ENCODE measurements at regions not wholly inside any gene's neighbourhood (a gene's known extent, or its start where the extent isn't known, plus 50 kb on each side); places are given as distances from the start of the nearest gene placed in this dataset.

- Histone ChIP-seq H3K4me1 (ENCODE audit: low read length) (no peaks in the 10 kb centered on the region), H2AFZ (ENCODE audit: low read depth, low read length) (no peak overlapping the region), H3K9ac (ENCODE audit: low read length) (no peak overlapping the region), H3K9me3 (ENCODE audit: insufficient read depth, low read length) (no peaks in the 10 kb centered on the region), H3K4me3 (ENCODE audit: low read length) (no peak overlapping the region), H4K20me1 (ENCODE audit: insufficient read depth, low read length) (no peaks in the 10 kb centered on the region), H3K27me3 (ENCODE audit: low read depth, low read length) (0 out of 2 replicates have a peak, but pooled peaks cover 3% of the 10 kb centered on the region), H3K36me3 (replicated peaks; ENCODE audit: low read depth, low read length) (no peaks in the 10 kb centered on the region), H3K4me2 (ENCODE audit: low read length) (no peak overlapping the region), H3K27ac (ENCODE audit: low read length) (no peak overlapping the region), H3K79me2 (ENCODE audit: low read length) (no peaks in the 10 kb centered on the region)
- TF ChIP-seq CTCF (IDR thresholded peaks at IDR 0.05; ENCODE audit: low read depth, low read length) (no peak), EZH2phosphoT487 (IDR thresholded peaks at IDR 0.05; ENCODE audit: low read depth) (no peak)
Measured at GRCh38 chr2:2869553-2869952, 508.1 kb downstream of the EIPR1 start.

- no peak overlapping the region for H3K9ac ChIP-seq (ENCODE audit: low read length)
- no peak overlapping the region for H2AFZ ChIP-seq (ENCODE audit: low read depth, low read length)
- TF ChIP-seq EZH2phosphoT487 (IDR thresholded peaks at IDR 0.05; ENCODE audit: low read depth), result no peak
- no peak for TF ChIP-seq CTCF (IDR thresholded peaks at IDR 0.05; ENCODE audit: low read depth, low read length)
- no peak overlapping the region for H3K27ac ChIP-seq (ENCODE audit: low read length)
- 0 out of 2 replicates have a peak, but pooled peaks cover 3% of the 10 kb centered on the region for H3K27me3 ChIP-seq (ENCODE audit: low read depth, low read length)
- H3K79me2 ChIP-seq (ENCODE audit: low read length), result no peaks in the 10 kb centered on the region
- no peaks in the 10 kb centered on the region for H3K9me3 ChIP-seq (ENCODE audit: insufficient read depth, low read length)
- H3K4me2 ChIP-seq (ENCODE audit: low read length), result no peak overlapping the region
- no peak overlapping the region for H3K4me3 ChIP-seq (ENCODE audit: low read length)
- H3K4me1 ChIP-seq (ENCODE audit: low read length), result no peaks in the 10 kb centered on the region
- no peaks in the 10 kb centered on the region for H3K36me3 ChIP-seq (replicated peaks; ENCODE audit: low read depth, low read length)
- no peaks in the 10 kb centered on the region for H4K20me1 ChIP-seq (ENCODE audit: insufficient read depth, low read length)
Measured at GRCh38 chr2:2868085-2868484, 509.5 kb downstream of the EIPR1 start.

DNA sequence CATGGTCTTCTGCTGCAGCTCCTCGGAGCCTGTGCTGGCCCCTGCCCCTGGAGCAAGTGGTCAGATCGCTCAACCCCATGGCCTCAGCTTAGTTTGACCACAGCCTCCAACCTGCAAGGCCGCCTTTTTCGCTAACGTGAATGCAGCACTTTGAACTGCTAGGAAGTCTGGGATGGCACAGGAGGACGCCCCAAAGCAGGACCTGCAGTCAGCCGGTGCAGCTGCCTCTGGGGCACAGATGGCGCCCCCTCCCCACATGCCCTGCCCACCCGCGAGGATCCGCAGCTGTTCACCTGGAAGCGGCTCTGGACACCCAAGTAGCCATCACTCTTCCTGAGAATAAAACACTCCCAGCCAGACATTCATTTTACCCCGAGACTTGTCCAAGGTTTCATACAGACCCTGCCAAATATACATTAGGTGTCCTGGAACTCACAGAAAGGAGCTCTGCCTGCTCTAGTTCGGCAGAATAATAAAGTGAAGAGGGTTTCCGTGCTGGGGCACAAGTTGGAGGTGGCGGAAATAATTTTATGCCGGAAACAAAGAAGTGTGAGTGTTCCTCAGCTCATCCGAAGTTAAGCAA is 510.1 kb downstream of the EIPR1 start:
- Histone ChIP-seq H3K27me3 (ENCODE audit: low read depth, low read length) (0 out of 2 replicates have a peak, but pooled peaks cover 3% of the 10 kb centered on the region), H2AFZ (ENCODE audit: low read depth, low read length) (no peak overlapping the region), H3K9ac (ENCODE audit: low read length) (no peak overlapping the region), H3K79me2 (ENCODE audit: low read length) (no peaks in the 10 kb centered on the region), H3K27ac (ENCODE audit: low read length) (no peak overlapping the region), H3K9me3 (ENCODE audit: insufficient read depth, low read length) (no peaks in the 10 kb centered on the region), H3K36me3 (replicated peaks; ENCODE audit: low read depth, low read length) (no peaks in the 10 kb centered on the region), H3K4me3 (ENCODE audit: low read length) (no peak overlapping the region), H4K20me1 (ENCODE audit: insufficient read depth, low read length) (no peaks in the 10 kb centered on the region), H3K4me1 (ENCODE audit: low read length) (no peaks in the 10 kb centered on the region), H3K4me2 (ENCODE audit: low read length) (no peak overlapping the region)
- no peak for TF ChIP-seq EZH2phosphoT487 (IDR thresholded peaks at IDR 0.05; ENCODE audit: low read depth)
- TF ChIP-seq CTCF (IDR thresholded peaks at IDR 0.05; ENCODE audit: low read depth, low read length), result no peak

GRCh38 chr2:2866459-2866858 is 511.2 kb downstream of the EIPR1 start:
- no peaks in the 10 kb centered on the region for H3K4me1 ChIP-seq (ENCODE audit: low read length)
- no peak overlapping the region for H3K4me2 ChIP-seq (ENCODE audit: low read length)
- TF ChIP-seq EZH2phosphoT487 (IDR thresholded peaks at IDR 0.05; ENCODE audit: low read depth), result no peak
- no peak for TF ChIP-seq CTCF (IDR thresholded peaks at IDR 0.05; ENCODE audit: low read depth, low read length)
- H3K4me3 ChIP-seq (ENCODE audit: low read length), result no peak overlapping the region
- no peak overlapping the region for H2AFZ ChIP-seq (ENCODE audit: low read depth, low read length)
- H3K36me3 ChIP-seq (replicated peaks; ENCODE audit: low read depth, low read length), result no peaks in the 10 kb centered on the region
- no peaks in the 10 kb centered on the region for H4K20me1 ChIP-seq (ENCODE audit: insufficient read depth, low read length)
- H3K9ac ChIP-seq (ENCODE audit: low read length), result no peak overlapping the region
- no peaks in the 10 kb centered on the region for H3K79me2 ChIP-seq (ENCODE audit: low read length)
- H3K27ac ChIP-seq (ENCODE audit: low read length), result no peak overlapping the region
- H3K9me3 ChIP-seq (ENCODE audit: insufficient read depth, low read length), result no peaks in the 10 kb centered on the region
- 0 out of 2 replicates have a peak, but pooled peaks cover 3% of the 10 kb centered on the region for H3K27me3 ChIP-seq (ENCODE audit: low read depth, low read length)
